GM12878 (cell line): ENCODE measurements at regions not wholly inside any gene's neighbourhood (a gene's known extent, or its start where the extent isn't known, plus 50 kb on each side); places are given as distances from the start of the nearest gene placed in this dataset.

Experiments used
- ATAC-seq: fragments of 200-7000 bp; cut with Tn5 transposase; 3 replicates; pipeline ENCODE4 v1.9.1; 2020; ENCODE audit warnings: mild to moderate bottlenecking, moderate library complexity
- BruUV-seq: library from RNA; stranded (reverse); fragments of 400-500 nt; replicated peaks from 2 replicates; lab custom pipeline; 2021; lab: Mats Ljungman, UMichigan
- CTCF ChIA-PET: fragments of 300-600 bp; sonication (Branson Sonifier 250); formaldehyde crosslinking; extraction: SDS; loops from one replicate; lab custom pipeline; 2021; ENCODE audit warnings: inconsistent platforms; lab: Yijun Ruan, JAX
- POLR2A ChIA-PET: fragments of 350-600 bp; formaldehyde crosslinking; extraction: SDS; loops from one replicate; lab custom pipeline; 2021; ENCODE audit warnings: inconsistent platforms; lab: Charles Lee
- RAD21 ChIA-PET: fragments of 300-600 bp; sonication (Branson Sonifier 250); formaldehyde crosslinking; loops from one replicate; lab custom pipeline; 2023; ENCODE audit warnings: antibody characterized with exemption; ENCODE audit not compliant: unreplicated experiment; lab: Charles Lee
- SMC1A ChIA-PET: fragments of 300-600 bp; sonication (Branson Sonifier 250); formaldehyde crosslinking; loops from one replicate; lab custom pipeline; 2023; ENCODE audit not compliant: unreplicated experiment, uncharacterized antibody; lab: Charles Lee
- DNase-seq: peaks from one replicate; pipeline ENCODE4 v3.0.0-alpha.2; 2011; ENCODE audit warnings: low read depth, low spot score
- FAIRE-seq: peaks from 3 replicates; lab custom pipeline; 2011; peaks lifted over from hg19 to GRCh38; lab: Jason Lieb, UNC
- H2AFZ ChIP-seq: 2 replicates; pipeline ENCODE4 v1.6.0; 2011; ENCODE audit warnings: low read depth, low read length, control low read depth; ENCODE audit not compliant: control insufficient read depth
- H3K27ac ChIP-seq: 2 replicates; pipeline ENCODE4 v1.5.1; 2011; ENCODE audit warnings: control low read depth; ENCODE audit not compliant: control insufficient read depth, insufficient read depth
- H3K27me3 ChIP-seq, 2 experiments: replicated peaks in 1 of 2; 2 replicates each; pipeline versions ENCODE4 v1.6.0 to v1.6.1; 2011; ENCODE audit warnings: low read length in 1 of 2; ENCODE audit not compliant: control insufficient read depth in 2 of 2, insufficient read depth in 2 of 2
- H3K36me3 ChIP-seq, 2 experiments: 2 replicates each; pipeline ENCODE4 v1.5.1; 2011; ENCODE audit warnings: low read length in 1 of 2; ENCODE audit not compliant: control insufficient read depth in 2 of 2, insufficient read depth in 2 of 2
- H3K4me1 ChIP-seq: 2 replicates; pipeline ENCODE4 v1.6.1; 2011; ENCODE audit warnings: mild to moderate bottlenecking, low read length, moderate library complexity, mixed read lengths; ENCODE audit not compliant: control insufficient read depth, insufficient read depth
- H3K4me2 ChIP-seq: 2 replicates; pipeline ENCODE4 v1.6.0; 2011; ENCODE audit warnings: control low read depth; ENCODE audit not compliant: control insufficient read depth, insufficient read depth
- H3K4me3 ChIP-seq: fragments of 200-600 bp; sonication (generic); 2 replicates; pipeline ENCODE4 v1.5.1; 2016
- H3K79me2 ChIP-seq: 2 replicates; pipeline ENCODE4 v1.6.0; 2011; ENCODE audit warnings: low read length; ENCODE audit not compliant: control insufficient read depth, insufficient read depth
- H3K9ac ChIP-seq: 2 replicates; pipeline ENCODE4 v1.8.0; 2011; ENCODE audit warnings: low read length, control low read depth, mixed read lengths; ENCODE audit not compliant: control insufficient read depth, insufficient read depth
- H3K9me3 ChIP-seq: replicated peaks from 3 replicates; pipeline ENCODE4 v1.5.1; 2011; ENCODE audit warnings: mild to moderate bottlenecking, low read length; ENCODE audit not compliant: control insufficient read depth, insufficient read depth
- H4K20me1 ChIP-seq: 2 replicates; pipeline ENCODE4 v1.6.0; 2011; ENCODE audit not compliant: control insufficient read depth, insufficient read depth
- BHLHE40 ChIP-seq, 2 experiments: fragments of 450-650 bp in 1 of 2; IDR thresholded peaks; 2 replicates each; pipeline ENCODE4 v1.6.1; 2011 to 2017; ENCODE audit warnings: low read depth in 2 of 2, borderline replicate concordance in 1 of 2, improper control_type of control experiment in 1 of 2, low read length in 1 of 2, mild to moderate bottlenecking in 1 of 2
- CHD2 ChIP-seq: IDR thresholded peaks from 2 replicates; pipeline ENCODE4 v1.6.1; 2011; ENCODE audit warnings: low read depth, low read length, improper control_type of control experiment, borderline replicate concordance
- CHD4 ChIP-seq: fragments of 200-600 bp; sonication (generic); IDR thresholded peaks from 2 replicates; pipeline ENCODE4 v1.6.1; 2016; ENCODE audit warnings: mild to moderate bottlenecking
- ESRRA ChIP-seq: IDR thresholded peaks from 2 replicates; pipeline ENCODE4 v1.6.1; 2012; ENCODE audit warnings: mild to moderate bottlenecking, low read length, improper control_type of control experiment
- IRF5 ChIP-seq: fragments of 450-650 bp; IDR thresholded peaks from 2 replicates; pipeline ENCODE4 v1.6.1; 2017; ENCODE audit warnings: borderline replicate concordance
- MEF2A ChIP-seq: IDR thresholded peaks from 2 replicates; pipeline ENCODE4 v1.6.1; 2011; ENCODE audit warnings: low read depth, mild to moderate bottlenecking, low read length, moderate library complexity; ENCODE audit not compliant: insufficient read depth
- NFIC ChIP-seq: IDR thresholded peaks from 2 replicates; pipeline ENCODE4 v1.6.1; 2012; ENCODE audit warnings: low read depth, mild to moderate bottlenecking, inconsistent platforms, low read length, moderate library complexity
- NR2C1 ChIP-seq: fragments of 450-650 bp; IDR thresholded peaks from 2 replicates; pipeline ENCODE4 v1.6.1; 2017; ENCODE audit warnings: antibody characterized with exemption, mild to moderate bottlenecking, moderate library complexity
- PAX8 ChIP-seq: fragments of 450-650 bp; IDR thresholded peaks from 2 replicates; pipeline ENCODE4 v1.6.1; 2017; ENCODE audit warnings: mild to moderate bottlenecking, moderate library complexity
- RBBP5 ChIP-seq: fragments of 200-600 bp; sonication (generic); conservative IDR thresholded peaks from 2 replicates; pipeline ENCODE4 v1.6.1; 2016
- WRNIP1 ChIP-seq: IDR thresholded peaks from 2 replicates; pipeline ENCODE4 v1.6.1; 2011; ENCODE audit warnings: low read depth, low read length, improper control_type of control experiment, borderline replicate concordance
- ZNF24 ChIP-seq: fragments of 450-650 bp; IDR thresholded peaks from 2 replicates; pipeline ENCODE4 v1.6.1; 2017; ENCODE audit warnings: antibody characterized with exemption, mild to moderate bottlenecking
- WGBS: methylation state at CpG from one replicate; pipeline ENCODE4 v1.1.6; 2016; ENCODE audit warnings: low lambda C conversion rate; ENCODE audit not compliant: insufficient replicate concordance, insufficient coverage; ENCODE audit errors: missing lambda C conversion rate; 5-methylcytosine and 5-hydroxymethylcytosine counted together
- in situ Hi-C: fragments of 300-500 bp; cut with MboI; formaldehyde crosslinking; loops from 9 replicates; pipeline ENCODE4 v1.14.3; 2018; ENCODE audit warnings: mixed read lengths
- intact Hi-C: fragments of 100-400 bp; cut with micrococcal nuclease; formaldehyde crosslinking; loops from one replicate; pipeline ENCODE4 v1.14.2; 2022; ENCODE audit not compliant: unreplicated experiment

- no peak for ATAC-seq
- Histone ChIP-seq H3K27me3 (no peaks in the 10 kb centered on the region), H3K9me3 (no peaks in the 10 kb centered on the region; the same call in 2 of the 3 replicates), H3K4me3 (no peak overlapping the region), H3K4me1 (no peaks in the 10 kb centered on the region), H3K36me3 (no peaks in the 10 kb centered on the region), H2AFZ (no peak overlapping the region), H3K27ac (no peak overlapping the region), H3K79me2 (no peaks in the 10 kb centered on the region), H3K9ac (no peak overlapping the region), H3K4me2 (no peak overlapping the region), H4K20me1 (no peaks in the 10 kb centered on the region)
- in situ Hi-C loops = no loop called here
- BruUV-seq = no TSS peak
- TF ChIP-seq BHLHE40 (IDR thresholded peaks at IDR 0.05; ENCODE audit: borderline replicate concordance in 1 of 2, low read depth in 2 of 2, low read length in 1 of 2) (no peak), ZNF24 (no peak), PAX8 (no peak), MEF2A (no peak), ESRRA (no peak), CHD4 (no peak), IRF5 (no peak), RBBP5 (no peak), NR2C1 (no peak), WRNIP1 (no peak), CHD2 (no peak), NFIC (no peak)
- no peak for DNase-seq
- RAD21 ChIA-PET = no interaction called here
- no peak for FAIRE-seq
- whole genome bisulfite sequencing = 57% methylated on average over 5 of the region's 5 CpGs
- CTCF ChIA-PET = no interaction called here
- intact Hi-C loops = no loop called here
- POLR2A ChIA-PET = no interaction called here
- SMC1A ChIA-PET = no interaction called here
Measured at GRCh38 chr10:108709927-108710722, 1213.2 kb downstream of the XPNPEP1 start.
